Urinary bladder (tissue), 3 donors: ENCODE measurements at regions not wholly inside any gene's neighbourhood (a gene's known extent, or its start where the extent isn't known, plus 50 kb on each side); places are given as distances from the start of the nearest gene placed in this dataset.

Source experiments
- DNase-seq: peaks from one replicate; pipeline ENCODE4 v3.0.0-alpha.2; 2015; ENCODE audit errors: extremely low spot score
- H3K27ac ChIP-seq: one replicate; pipeline ENCODE4 v1.5.1; 2013; ENCODE audit warnings: low read depth, mild to moderate bottlenecking, moderate library complexity
- H3K36me3 ChIP-seq: one replicate; pipeline ENCODE4 v1.6.1; 2013; ENCODE audit warnings: mild to moderate bottlenecking, moderate library complexity; ENCODE audit not compliant: insufficient read depth
- H3K4me1 ChIP-seq: one replicate; pipeline ENCODE4 v1.6.1; 2013; ENCODE audit warnings: mild to moderate bottlenecking, moderate library complexity; ENCODE audit not compliant: insufficient read depth
- H3K4me3 ChIP-seq: one replicate; pipeline ENCODE4 v1.5.1; 2013; ENCODE audit warnings: low read depth, low read length
- WGBS: extraction: QIAGEN DNeasy Blood & Tissue Kit; methylation state at CpG from one replicate; pipeline ENCODE4 v1.1.7; 2013; 5-methylcytosine and 5-hydroxymethylcytosine counted together
- donor health status: healthy with polysubstance abuse.
- donor health status: healthy.

DNA sequence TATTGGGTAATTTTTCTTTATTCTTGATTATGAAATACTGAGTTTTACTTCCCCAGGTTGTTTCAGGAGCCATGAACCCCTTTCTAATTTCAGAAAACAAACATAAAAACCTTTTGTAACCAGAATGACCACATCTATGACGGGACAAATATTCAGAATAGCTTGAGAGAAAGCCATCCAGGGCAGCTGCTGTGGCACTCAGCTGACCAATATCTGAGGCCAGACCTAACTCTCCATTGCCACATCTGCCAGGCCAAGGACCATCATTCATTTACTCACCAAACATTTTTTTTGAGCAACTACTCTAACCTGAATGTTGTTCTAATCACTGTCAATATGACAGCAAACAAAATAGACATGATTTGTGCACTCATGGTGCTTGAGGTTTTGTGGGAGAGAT is 608.3 kb upstream of the PKN2 start:
- Histone ChIP-seq H3K4me3 (no peak overlapping the region), H3K27ac (no peak overlapping the region), H3K36me3 (no peaks in the 10 kb centered on the region), H3K4me1 (no peaks in the 10 kb centered on the region)
- WGBS: 79% methylated on average over 1 of the region's 1 CpG
- no peak for DNase-seq

- Histone ChIP-seq H3K4me1 (no peaks in the 10 kb centered on the region), H3K4me3 (no peak overlapping the region), H3K36me3 (no peaks in the 10 kb centered on the region), H3K27ac (no peak overlapping the region)
- no peak for DNase-seq
- WGBS: 93% methylated on average over 1 of the region's 1 CpG
These were observed 605.0 kb upstream of the PKN2 start for GRCh38 chr1:88079036-88079435.

GRCh38 chr1:88080875-88081274 is 603.2 kb upstream of the PKN2 start:
- Histone ChIP-seq H3K4me3 (no peak overlapping the region), H3K4me1 (no peaks in the 10 kb centered on the region), H3K27ac (no peak overlapping the region), H3K36me3 (no peaks in the 10 kb centered on the region)
- no peak for DNase-seq

DNA sequence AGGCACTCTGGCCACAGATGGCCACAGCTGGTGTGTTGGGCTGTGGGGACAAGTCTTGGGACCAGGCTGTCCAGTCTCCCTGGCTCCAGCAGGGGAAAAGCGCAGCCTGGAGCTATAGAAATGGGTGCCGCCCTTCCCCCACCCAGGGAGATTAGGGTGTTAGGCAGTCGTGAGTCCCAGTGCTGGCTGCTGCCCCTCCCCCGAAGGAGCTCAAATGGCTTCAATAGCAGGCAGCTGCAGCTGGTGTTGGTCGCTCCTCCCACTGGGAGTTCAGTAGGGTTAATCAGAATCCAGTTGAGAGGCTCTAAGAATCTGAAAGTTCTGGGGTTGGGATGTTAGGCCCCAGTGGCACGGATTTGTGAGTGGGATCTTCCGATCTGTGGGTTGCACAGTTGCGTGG is 595.6 kb upstream of the PKN2 start:
- no peaks in the 10 kb centered on the region for H3K36me3 ChIP-seq
- H3K27ac ChIP-seq: no peak overlapping the region
- H3K4me3 ChIP-seq: no peak overlapping the region
- WGBS: 92% methylated on average over 8 of the region's 8 CpGs
- DNase-seq: no peak
- H3K4me1 ChIP-seq: no peaks in the 10 kb centered on the region

DNA sequence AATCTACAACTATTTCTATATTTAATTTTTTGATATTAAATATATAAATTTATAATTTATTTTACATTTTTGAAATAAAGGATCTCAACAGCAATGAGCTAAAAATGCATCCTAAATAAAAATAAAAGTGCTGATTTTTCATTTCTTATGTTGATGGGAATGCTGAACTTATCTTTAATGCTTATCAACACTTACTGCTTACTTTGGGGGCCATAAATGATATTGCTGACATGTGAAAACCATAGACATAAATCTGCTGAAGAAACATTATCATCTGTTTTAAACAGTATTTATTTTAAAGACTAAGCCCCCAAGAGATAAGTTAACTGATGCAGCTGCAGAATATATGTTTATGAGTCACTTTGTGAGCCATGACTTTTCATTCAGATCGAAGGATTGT is 594.1 kb upstream of the PKN2 start:
- 0% methylated on average over 1 of the region's 1 CpG for WGBS
- DNase-seq: no peak
- no peak overlapping the region for H3K27ac ChIP-seq
- no peaks in the 10 kb centered on the region for H3K36me3 ChIP-seq
- H3K4me1 ChIP-seq: no peaks in the 10 kb centered on the region
- H3K4me3 ChIP-seq: no peak overlapping the region

DNA sequence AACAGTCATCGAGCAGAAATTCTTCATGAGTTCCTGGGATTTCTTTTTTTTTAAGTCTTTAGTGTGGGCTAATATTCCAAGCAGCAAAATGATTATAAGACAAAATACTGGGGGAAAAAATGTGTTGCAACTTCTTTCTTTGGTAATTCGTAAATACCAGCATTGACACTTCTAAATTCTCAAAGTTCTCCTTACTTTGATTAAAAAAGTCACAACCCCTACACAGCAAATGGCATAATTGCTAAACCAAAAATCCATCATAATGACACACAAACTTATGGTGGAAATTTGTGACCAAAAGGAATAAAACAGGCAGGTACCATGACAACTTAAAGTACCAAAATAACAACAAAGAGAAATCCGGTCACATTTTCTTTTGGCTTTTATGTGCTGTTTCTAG is 585.2 kb upstream of the PKN2 start:
- no peak overlapping the region for H3K4me3 ChIP-seq
- H3K36me3 ChIP-seq: no peaks in the 10 kb centered on the region
- no peaks in the 10 kb centered on the region for H3K4me1 ChIP-seq
- 76% methylated on average over 3 of the region's 3 CpGs for WGBS
- DNase-seq: no peak
- no peak overlapping the region for H3K27ac ChIP-seq

- H3K36me3 ChIP-seq: no peaks in the 10 kb centered on the region
- DNase-seq: no peak
- no peak overlapping the region for H3K27ac ChIP-seq
- H3K4me1 ChIP-seq: no peaks in the 10 kb centered on the region
- H3K4me3 ChIP-seq: no peak overlapping the region
- 95% methylated on average over 1 of the region's 1 CpG for WGBS
These were observed 583.0 kb upstream of the PKN2 start for GRCh38 chr1:88101041-88101440.

DNA sequence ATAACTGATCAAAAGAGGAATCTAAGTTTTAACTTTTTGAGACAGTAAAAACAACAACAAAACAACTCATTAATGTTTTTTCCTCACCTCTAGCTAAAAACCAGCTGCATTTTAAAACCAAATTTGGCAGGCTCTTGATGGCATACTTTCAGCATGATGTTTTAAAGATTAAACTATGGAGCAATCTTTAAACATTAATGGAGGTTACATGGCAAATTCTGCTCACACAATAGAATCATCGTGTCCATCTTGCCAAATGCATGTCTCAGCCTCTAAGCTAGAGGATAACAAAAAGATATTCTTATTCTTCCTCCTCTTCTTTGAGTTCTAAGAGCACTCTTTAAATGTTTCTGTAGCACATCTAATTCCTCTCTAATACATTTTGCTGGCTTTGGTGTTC is 579.8 kb upstream of the PKN2 start:
- Histone ChIP-seq H3K27ac (no peak overlapping the region), H3K4me1 (no peaks in the 10 kb centered on the region), H3K36me3 (no peaks in the 10 kb centered on the region), H3K4me3 (no peak overlapping the region)
- DNase-seq: no peak
- WGBS: 29% methylated on average over 1 of the region's 1 CpG

DNA sequence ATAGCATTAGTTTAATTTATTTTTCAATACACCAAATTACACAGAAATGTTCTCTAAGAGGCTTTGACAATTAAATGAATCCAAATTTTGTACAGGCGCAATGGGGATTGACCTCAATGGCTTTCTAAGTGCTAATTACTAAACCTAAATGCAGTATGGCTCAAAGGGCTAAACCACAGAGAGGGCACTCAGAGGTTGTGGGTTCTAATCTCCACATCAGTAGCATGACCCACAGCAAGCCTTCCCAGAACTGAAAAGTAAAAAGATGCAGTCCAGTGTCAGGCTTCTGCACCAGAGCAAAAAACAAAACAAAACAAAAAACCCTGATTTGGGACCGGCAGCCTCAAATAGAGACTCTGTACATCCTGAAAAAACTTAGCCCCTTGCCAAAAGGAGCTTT is 579.2 kb upstream of the PKN2 start:
- Histone ChIP-seq H3K36me3 (no peaks in the 10 kb centered on the region), H3K4me3 (no peak overlapping the region), H3K27ac (no peak overlapping the region), H3K4me1 (no peaks in the 10 kb centered on the region)
- no peak for DNase-seq
- 78% methylated on average over 2 of the region's 2 CpGs for WGBS

GRCh38 chr1:88111816-88112215 is 572.3 kb upstream of the PKN2 start:
- H3K36me3 ChIP-seq: no peaks in the 10 kb centered on the region
- WGBS: 93% methylated on average over 3 of the region's 3 CpGs
- no peak overlapping the region for H3K27ac ChIP-seq
- no peak for DNase-seq
- no peak overlapping the region for H3K4me3 ChIP-seq
- H3K4me1 ChIP-seq: no peaks in the 10 kb centered on the region

DNA sequence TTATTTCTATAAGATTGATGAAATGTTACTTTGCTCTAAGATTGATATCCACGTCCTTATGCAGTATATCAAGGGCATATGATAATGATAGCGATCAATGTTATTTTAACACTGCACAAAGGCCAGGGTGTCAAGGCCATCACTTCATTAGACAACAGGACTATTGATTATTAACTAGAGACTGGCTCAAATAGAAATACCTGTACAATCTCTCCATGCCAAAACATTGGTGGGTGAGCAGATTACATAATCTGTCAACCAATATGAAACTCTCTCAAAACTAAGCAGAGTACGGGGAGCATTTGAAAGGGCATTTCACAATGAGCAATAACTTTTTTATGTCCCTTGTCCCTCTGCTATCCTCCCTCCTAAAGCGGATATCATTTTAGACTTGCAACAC is 566.5 kb upstream of the PKN2 start:
- WGBS: 87% methylated on average over 4 of the region's 4 CpGs
- no peak overlapping the region for H3K4me3 ChIP-seq
- no peak for DNase-seq
- no peaks in the 10 kb centered on the region for H3K4me1 ChIP-seq
- H3K36me3 ChIP-seq: no peaks in the 10 kb centered on the region
- H3K27ac ChIP-seq: no peak overlapping the region

GRCh38 chr1:88118176-88118845 is 565.8 kb upstream of the PKN2 start:
- no peak overlapping the region for H3K4me3 ChIP-seq
- no peak for DNase-seq
- no peaks in the 10 kb centered on the region for H3K4me1 ChIP-seq
- 68% methylated on average over 6 of the region's 6 CpGs for WGBS
- H3K36me3 ChIP-seq: no peaks in the 10 kb centered on the region
- no peak overlapping the region for H3K27ac ChIP-seq

DNA sequence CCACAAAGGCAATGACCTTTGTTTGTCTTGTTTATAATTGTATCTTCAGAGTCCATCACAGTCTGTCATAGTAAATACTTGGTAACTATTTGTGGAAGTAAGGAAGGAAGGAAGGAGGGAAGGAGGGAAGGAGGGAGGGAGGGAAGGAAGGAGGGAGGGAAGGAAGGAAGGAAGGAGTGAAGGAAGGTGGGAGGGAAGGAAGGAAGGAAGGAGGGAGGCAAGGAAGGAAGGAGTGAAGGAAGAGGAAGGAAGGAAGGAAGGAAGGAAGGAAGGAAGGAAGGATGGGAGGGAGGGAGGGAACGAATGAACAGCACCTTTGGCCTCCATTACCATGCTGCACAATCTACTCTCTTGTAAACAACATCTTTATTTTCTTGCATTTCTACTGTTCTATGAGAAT is 559.5 kb upstream of the PKN2 start:
- Histone ChIP-seq H3K27ac (no peak overlapping the region), H3K36me3 (no peaks in the 10 kb centered on the region), H3K4me3 (no peak overlapping the region), H3K4me1 (no peaks in the 10 kb centered on the region)
- WGBS: 70% methylated on average over 1 of the region's 1 CpG
- DNase-seq: no peak

- 96% methylated on average over 2 of the region's 2 CpGs for WGBS
- H3K4me3 ChIP-seq: no peak overlapping the region
- no peaks in the 10 kb centered on the region for H3K4me1 ChIP-seq
- no peak overlapping the region for H3K27ac ChIP-seq
- H3K36me3 ChIP-seq: no peaks in the 10 kb centered on the region
- no peak for DNase-seq
These were observed 557.6 kb upstream of the PKN2 start for GRCh38 chr1:88126467-88126866.

DNA sequence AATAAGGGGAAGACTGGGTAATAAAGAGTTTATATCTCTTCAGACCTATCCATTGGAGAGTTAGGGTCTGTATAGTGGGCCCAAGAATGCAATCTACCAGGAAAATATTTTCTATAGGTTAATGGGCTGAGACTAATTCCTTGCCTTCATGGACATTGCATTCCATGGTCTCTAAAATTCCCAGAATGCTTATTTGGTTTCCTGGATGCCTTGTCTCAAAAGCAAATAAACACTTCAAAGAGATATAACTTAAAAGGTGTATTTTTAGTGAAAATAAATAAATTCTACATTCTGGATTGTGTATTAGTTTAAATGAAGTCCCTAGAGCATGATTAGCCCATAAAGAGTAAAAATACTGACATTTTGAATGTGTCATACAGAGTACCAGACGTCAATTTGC is 550.1 kb upstream of the PKN2 start:
- H3K36me3 ChIP-seq: no peaks in the 10 kb centered on the region
- no peak overlapping the region for H3K4me3 ChIP-seq
- no peaks in the 10 kb centered on the region for H3K4me1 ChIP-seq
- DNase-seq: no peak
- H3K27ac ChIP-seq: no peak overlapping the region
- 84% methylated on average over 1 of the region's 1 CpG for WGBS
